OCI-LY1 (cell line): ENCODE measurements at regions not wholly inside any gene's neighbourhood (a gene's known extent, or its start where the extent isn't known, plus 50 kb on each side); places are given as distances from the start of the nearest gene placed in this dataset.

ENCODE experiments used
- H2AFZ ChIP-seq: fragments of 200-600 bp; sonication (generic), shearing (Covaris generic); 2 replicates; pipeline ENCODE4 v1.6.0; 2014; ENCODE audit warnings: antibody characterized with exemption, mild to moderate bottlenecking, low read length
- H3F3A ChIP-seq: fragments of 200-600 bp; sonication (generic), shearing (Covaris generic); 2 replicates; pipeline ENCODE4 v1.6.0; 2014; ENCODE audit warnings: mild to moderate bottlenecking, antibody characterized with exemption, low read length, moderate library complexity; ENCODE audit not compliant: insufficient read depth
- H3K27ac ChIP-seq: fragments of 200-600 bp; sonication (generic); 2 replicates; pipeline ENCODE4 v1.5.1; 2014; ENCODE audit warnings: low read length, mixed run types, mild to moderate bottlenecking, low read depth; ENCODE audit not compliant: poor library complexity, severe bottlenecking
- H3K27me3 ChIP-seq: fragments of 200-600 bp; sonication (generic); 2 replicates; pipeline ENCODE4 v1.6.0; 2014; ENCODE audit warnings: antibody characterized with exemption, mild to moderate bottlenecking, low read length, moderate library complexity; ENCODE audit not compliant: insufficient read depth
- H3K36me3 ChIP-seq: fragments of 200-600 bp; sonication (generic); 2 replicates; pipeline ENCODE4 v1.6.1; 2014; ENCODE audit warnings: mild to moderate bottlenecking, antibody characterized with exemption, low read length, moderate library complexity, mixed read lengths; ENCODE audit not compliant: insufficient read depth
- H3K4me1 ChIP-seq: fragments of 200-600 bp; sonication (generic); 2 replicates; pipeline ENCODE4 v1.5.1; 2014; ENCODE audit warnings: mild to moderate bottlenecking, low read length, moderate library complexity; ENCODE audit not compliant: insufficient read depth, severe bottlenecking
- H3K4me2 ChIP-seq: fragments of 200-600 bp; sonication (generic), shearing (Covaris generic); 2 replicates; pipeline ENCODE4 v1.6.1; 2014; ENCODE audit warnings: low read length
- H3K4me3 ChIP-seq: fragments of 200-600 bp; sonication (generic); 2 replicates; pipeline ENCODE4 v1.5.1; 2014; ENCODE audit warnings: low read length, low read depth, mild to moderate bottlenecking, mixed read lengths; ENCODE audit not compliant: poor library complexity, severe bottlenecking
- H3K79me2 ChIP-seq: fragments of 200-600 bp; shearing (Covaris generic); 2 replicates; pipeline ENCODE4 v1.6.1; 2016; ENCODE audit warnings: mixed run types, low read length, mixed read lengths; ENCODE audit not compliant: insufficient read depth
- H3K9ac ChIP-seq: fragments of 200-600 bp; sonication (generic), shearing (Covaris generic); 2 replicates; pipeline ENCODE4 v1.6.1; 2014; ENCODE audit warnings: mild to moderate bottlenecking, low read length, mixed read lengths
- H3K9me2 ChIP-seq: fragments of 200-600 bp; sonication (generic), shearing (Covaris generic); 2 replicates; pipeline ENCODE4 v1.6.1; 2014; ENCODE audit warnings: low read depth, mild to moderate bottlenecking, low read length, mixed read lengths
- H3K9me3 ChIP-seq: fragments of 200-600 bp; shearing (Covaris generic); 2 replicates; pipeline ENCODE4 v1.6.1; 2014; ENCODE audit warnings: low read length, mixed read lengths
- H4K20me1 ChIP-seq: fragments of 200-600 bp; sonication (generic), shearing (Covaris generic); 2 replicates; pipeline ENCODE4 v1.6.0; 2016; ENCODE audit warnings: mild to moderate bottlenecking, low read length; ENCODE audit not compliant: insufficient read depth
- CTCF ChIP-seq: fragments of 200-600 bp; sonication (generic), shearing (Covaris generic); IDR thresholded peaks from 2 replicates; pipeline ENCODE4 v1.5.1; 2017; ENCODE audit warnings: mild to moderate bottlenecking, antibody characterized with exemption, low read length, moderate library complexity, mixed read lengths
- EZH2 ChIP-seq: fragments of 200-600 bp; sonication (generic), shearing (Covaris generic); IDR thresholded peaks from 2 replicates; pipeline ENCODE4 v1.8.0; 2017; ENCODE audit warnings: borderline replicate concordance, mixed run types, mild to moderate bottlenecking, antibody characterized with exemption, low read length, moderate library complexity, mixed read lengths

- no peak overlapping the region for H2AFZ ChIP-seq
- no peaks in the 10 kb centered on the region for H3K9me3 ChIP-seq
- no peaks in the 10 kb centered on the region for H4K20me1 ChIP-seq
- peaks cover 7% of the 10 kb centered on the region for H3K4me1 ChIP-seq
- H3K36me3 ChIP-seq = no peaks in the 10 kb centered on the region
- no peaks in the 10 kb centered on the region for H3K79me2 ChIP-seq
- no peak overlapping the region for H3K9ac ChIP-seq
- no peak overlapping the region for H3K4me3 ChIP-seq
- no peaks in the 10 kb centered on the region for H3K27me3 ChIP-seq
- no peaks in the 10 kb centered on the region for H3F3A ChIP-seq
- H3K4me2 ChIP-seq = no peak overlapping the region
- TF ChIP-seq EZH2 = no peak
- TF ChIP-seq CTCF = no peak
- H3K9me2 ChIP-seq = no peaks in the 10 kb centered on the region
- H3K27ac ChIP-seq = no peak overlapping the region
These were observed 76.8 kb downstream of the ZFP36L2 start for GRCh38 chr2:43149482-43150107.

- no peaks in the 10 kb centered on the region for H4K20me1 ChIP-seq
- no peak for TF ChIP-seq EZH2
- TF ChIP-seq CTCF = no peak
- H3K27me3 ChIP-seq = no peaks in the 10 kb centered on the region
- H3K4me2 ChIP-seq = no peak overlapping the region
- H3K27ac ChIP-seq = no peak overlapping the region
- no peaks in the 10 kb centered on the region for H3K9me2 ChIP-seq
- peaks cover 12% of the 10 kb centered on the region for H3K4me1 ChIP-seq
- H3F3A ChIP-seq = no peaks in the 10 kb centered on the region
- no peaks in the 10 kb centered on the region for H3K79me2 ChIP-seq
- no peak overlapping the region for H3K4me3 ChIP-seq
- H3K9ac ChIP-seq = no peak overlapping the region
- no peaks in the 10 kb centered on the region for H3K36me3 ChIP-seq
- H3K9me3 ChIP-seq = no peaks in the 10 kb centered on the region
- no peak overlapping the region for H2AFZ ChIP-seq
These were observed 80.3 kb downstream of the ZFP36L2 start for GRCh38 chr2:43146083-43146482.

- no peaks in the 10 kb centered on the region for H3F3A ChIP-seq
- H3K4me1 ChIP-seq = peaks cover 22% of the 10 kb centered on the region
- TF ChIP-seq CTCF = no peak
- TF ChIP-seq EZH2 = no peak
These were observed 82.1 kb downstream of the ZFP36L2 start for GRCh38 chr2:43144263-43144662.

More at GRCh38 chr2:43144263-43144662, 82.1 kb downstream of the ZFP36L2 start:
- Histone ChIP-seq H3K9me3 (no peaks in the 10 kb centered on the region), H3K79me2 (no peaks in the 10 kb centered on the region), H2AFZ (no peak overlapping the region), H4K20me1 (no peaks in the 10 kb centered on the region), H3K4me2 (no peak overlapping the region), H3K4me3 (no peak overlapping the region), H3K27me3 (no peaks in the 10 kb centered on the region), H3K9me2 (no peaks in the 10 kb centered on the region), H3K9ac (no peak overlapping the region), H3K36me3 (no peaks in the 10 kb centered on the region), H3K27ac (no peak overlapping the region)
